ENCODE measurements at regions not wholly inside any gene's neighbourhood (a gene's known extent, or its start where the extent isn't known, plus 50 kb on each side); places are given as distances from the start of the nearest gene placed in this dataset.

GRCh38 chr3:161925749-161926360 lies 429.2 kb downstream of the OTOL1 start:
- intact Hi-C loops (cut with micrococcal nuclease; ENCODE audit: unreplicated experiment), result no loop called here
- no peak overlapping the region for H3K27ac ChIP-seq (ENCODE audit: low read depth, low read length, poor library complexity, severe bottlenecking)
- H3K4me3 ChIP-seq (ENCODE audit: low read depth, low read length, poor library complexity, severe bottlenecking), result no peak overlapping the region
- H3K9me2 ChIP-seq (ENCODE audit: insufficient read depth, low read length), result no peaks in the 10 kb centered on the region
- no peaks in the 10 kb centered on the region for H3K79me2 ChIP-seq (ENCODE audit: insufficient read depth, low read depth, low read length)
- H4K20me1 ChIP-seq (ENCODE audit: insufficient read depth, low read length), result no peaks in the 10 kb centered on the region
- ChIA-PET CTCF (ENCODE audit: unreplicated experiment) (no interaction called here), POLR2A (no interaction called here)
- H2AFZ ChIP-seq (ENCODE audit: low read length), result no peak overlapping the region
- BruUV-seq (replicated peaks), result no TSS peak
- no peaks in the 10 kb centered on the region for H3K36me3 ChIP-seq (ENCODE audit: insufficient read depth, low read length)
- no peak overlapping the region for H3K4me2 ChIP-seq (ENCODE audit: low read length)
- no peak for DNase-seq (ENCODE audit: low spot score)
- H3K9me3 ChIP-seq (ENCODE audit: low read length), result 0 out of 2 replicates have a peak, but pooled peaks cover 6% of the 10 kb centered on the region
- no peaks in the 10 kb centered on the region for H3K4me1 ChIP-seq (ENCODE audit: insufficient read depth, low read length, poor library complexity, severe bottlenecking)
- TF ChIP-seq, protein P1, sequence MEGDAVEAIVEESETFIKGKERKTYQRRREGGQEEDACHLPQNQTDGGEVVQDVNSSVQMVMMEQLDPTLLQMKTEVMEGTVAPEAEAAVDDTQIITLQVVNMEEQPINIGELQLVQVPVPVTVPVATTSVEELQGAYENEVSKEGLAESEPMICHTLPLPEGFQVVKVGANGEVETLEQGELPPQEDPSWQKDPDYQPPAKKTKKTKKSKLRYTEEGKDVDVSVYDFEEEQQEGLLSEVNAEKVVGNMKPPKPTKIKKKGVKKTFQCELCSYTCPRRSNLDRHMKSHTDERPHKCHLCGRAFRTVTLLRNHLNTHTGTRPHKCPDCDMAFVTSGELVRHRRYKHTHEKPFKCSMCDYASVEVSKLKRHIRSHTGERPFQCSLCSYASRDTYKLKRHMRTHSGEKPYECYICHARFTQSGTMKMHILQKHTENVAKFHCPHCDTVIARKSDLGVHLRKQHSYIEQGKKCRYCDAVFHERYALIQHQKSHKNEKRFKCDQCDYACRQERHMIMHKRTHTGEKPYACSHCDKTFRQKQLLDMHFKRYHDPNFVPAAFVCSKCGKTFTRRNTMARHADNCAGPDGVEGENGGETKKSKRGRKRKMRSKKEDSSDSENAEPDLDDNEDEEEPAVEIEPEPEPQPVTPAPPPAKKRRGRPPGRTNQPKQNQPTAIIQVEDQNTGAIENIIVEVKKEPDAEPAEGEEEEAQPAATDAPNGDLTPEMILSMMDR (conservative IDR thresholded peaks at IDR 0.05; ENCODE audit: low read length), result no peak; the same call in 1 of the 2 replicates
- no peak for TF ChIP-seq EZH2phosphoT487 (IDR thresholded peaks at IDR 0.05; ENCODE audit: borderline replicate concordance, low read depth, low read length)

GRCh38 chr3:161927131-161927530 lies 430.5 kb downstream of the OTOL1 start:
- POLR2A ChIA-PET, result no interaction called here

More at GRCh38 chr3:161927131-161927530, 430.5 kb downstream of the OTOL1 start:
- Histone ChIP-seq H4K20me1 (ENCODE audit: insufficient read depth, low read length) (no peaks in the 10 kb centered on the region), H3K4me2 (ENCODE audit: low read length) (no peak overlapping the region), H3K9me2 (ENCODE audit: insufficient read depth, low read length) (no peaks in the 10 kb centered on the region), H3K4me1 (ENCODE audit: insufficient read depth, low read length, poor library complexity, severe bottlenecking) (no peaks in the 10 kb centered on the region), H3K27ac (ENCODE audit: low read depth, low read length, poor library complexity, severe bottlenecking) (no peak overlapping the region), H3K79me2 (ENCODE audit: insufficient read depth, low read depth, low read length) (no peaks in the 10 kb centered on the region), H3K4me3 (ENCODE audit: low read depth, low read length, poor library complexity, severe bottlenecking) (no peak overlapping the region), H3K36me3 (ENCODE audit: insufficient read depth, low read length) (no peaks in the 10 kb centered on the region), H2AFZ (ENCODE audit: low read length) (no peak overlapping the region), H3K9me3 (ENCODE audit: low read length) (0 out of 2 replicates have a peak, but pooled peaks cover 6% of the 10 kb centered on the region)
- CTCF ChIA-PET (ENCODE audit: unreplicated experiment), result no interaction called here
- intact Hi-C loops (cut with micrococcal nuclease; ENCODE audit: unreplicated experiment), result no loop called here
- BruUV-seq (replicated peaks), result no TSS peak
- TF ChIP-seq, protein P1 (conservative IDR thresholded peaks at IDR 0.05; ENCODE audit: low read length), result no peak
- TF ChIP-seq EZH2phosphoT487 (IDR thresholded peaks at IDR 0.05; ENCODE audit: borderline replicate concordance, low read depth, low read length), result no peak
- DNase-seq (ENCODE audit: low spot score), result no peak

Measured in OCI-LY7 (cell line).